ENCODE measurements at regions not wholly inside any gene's neighbourhood (a gene's known extent, or its start where the extent isn't known, plus 50 kb on each side); places are given as distances from the start of the nearest gene placed in this dataset.

- TF ChIP-seq CTCF (IDR thresholded peaks at IDR 0.05) = no peak
- TF ChIP-seq POLR2A (IDR thresholded peaks at IDR 0.05) = no peak
Observed at GRCh38 chr9:8223861-8224260, 424.3 kb upstream of the DMAC1 start.

All from transverse colon (tissue), 3 donors.